Prostate gland (tissue), 2 donors: ENCODE measurements at regions not wholly inside any gene's neighbourhood (a gene's known extent, or its start where the extent isn't known, plus 50 kb on each side); places are given as distances from the start of the nearest gene placed in this dataset.

Experiments used
- DNase-seq: peaks from one replicate; pipeline ENCODE4 v3.0.0-alpha.2; 2019; ENCODE audit warnings: low spot score
- H3K27ac ChIP-seq, 2 donors: fragments of 200-600 bp; sonication (generic); 2 replicates each; pipeline ENCODE4 v1.5.1; 2017 to 2019
- H3K27me3 ChIP-seq: fragments of 200-600 bp; sonication (generic); replicated peaks from 2 replicates; pipeline ENCODE4 v1.5.1; 2019; ENCODE audit not compliant: insufficient read depth
- H3K36me3 ChIP-seq, 2 donors: fragments of 200-600 bp; sonication (generic); 1 replicate in 1 of 2; 2 replicates in 1 of 2; pipeline versions ENCODE4 v1.5.1 to v1.8.1; 2017 to 2019
- H3K4me1 ChIP-seq: fragments of 200-600 bp; sonication (generic); replicated peaks from 2 replicates; pipeline ENCODE4 v1.5.1; 2019
- H3K4me3 ChIP-seq, 2 donors: fragments of 200-600 bp; sonication (generic); 2 replicates each; pipeline ENCODE4 v1.5.1; 2017 to 2019
- H3K9me3 ChIP-seq: fragments of 200-600 bp; sonication (generic); 2 replicates; pipeline ENCODE4 v1.5.1; 2017
- POLR2A ChIP-seq: fragments of 450-650 bp; IDR thresholded peaks from one replicate; pipeline ENCODE4 v1.6.1; 2016; ENCODE audit warnings: antibody characterized with exemption, mild to moderate bottlenecking
- POLR2AphosphoS5 ChIP-seq: sonication (generic); formaldehyde crosslinking; IDR thresholded peaks from one replicate; pipeline ENCODE4 v1.6.1; 2017; ENCODE audit warnings: antibody characterized with exemption
- WGBS: methylation state at CpG from one replicate; pipeline ENCODE4 v1.1.5; 2018; 5-methylcytosine and 5-hydroxymethylcytosine counted together
- intact Hi-C: fragments of 100-400 bp; cut with DNase I; formaldehyde crosslinking; loops from one replicate; pipeline ENCODE4 v1.14.2; 2022
- TF ChIP-seq, protein P1 (sequence below), 4 experiments: fragments of 200-600 bp in 2 of 4; fragments of 450-650 bp in 2 of 4; sonication (generic) in 2 of 4; IDR thresholded peaks; 1 replicate in 3 of 4; 2 replicates in 1 of 4; pipeline ENCODE4 v1.5.1; 2016 to 2019; ENCODE audit warnings: antibody characterized with exemption in 4 of 4, mild to moderate bottlenecking in 2 of 4, moderate library complexity in 2 of 4

DNA sequence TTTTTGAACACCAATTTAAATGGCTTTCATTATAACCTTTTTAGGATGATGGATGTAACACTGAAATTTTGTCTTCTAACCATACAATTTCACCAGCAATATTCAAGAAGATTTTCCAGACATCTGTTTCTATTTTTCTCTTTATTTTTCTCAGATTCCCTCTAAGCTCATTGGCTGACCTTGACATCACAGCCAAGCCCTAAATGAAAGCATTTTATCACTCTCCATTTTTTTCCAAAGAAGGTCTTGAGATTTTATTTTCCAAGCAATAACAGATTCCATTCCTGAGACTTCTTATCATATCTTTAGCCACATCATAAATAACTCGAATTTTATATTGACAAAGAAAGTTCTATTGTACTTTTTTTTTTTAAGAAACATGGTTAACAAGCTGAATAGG lies 392.6 kb upstream of the THBS1 start:
- 44% methylated on average over 1 of the region's 1 CpG for WGBS
- TF ChIP-seq POLR2A (no peak), POLR2AphosphoS5 (no peak)
- TF ChIP-seq, protein P1, sequence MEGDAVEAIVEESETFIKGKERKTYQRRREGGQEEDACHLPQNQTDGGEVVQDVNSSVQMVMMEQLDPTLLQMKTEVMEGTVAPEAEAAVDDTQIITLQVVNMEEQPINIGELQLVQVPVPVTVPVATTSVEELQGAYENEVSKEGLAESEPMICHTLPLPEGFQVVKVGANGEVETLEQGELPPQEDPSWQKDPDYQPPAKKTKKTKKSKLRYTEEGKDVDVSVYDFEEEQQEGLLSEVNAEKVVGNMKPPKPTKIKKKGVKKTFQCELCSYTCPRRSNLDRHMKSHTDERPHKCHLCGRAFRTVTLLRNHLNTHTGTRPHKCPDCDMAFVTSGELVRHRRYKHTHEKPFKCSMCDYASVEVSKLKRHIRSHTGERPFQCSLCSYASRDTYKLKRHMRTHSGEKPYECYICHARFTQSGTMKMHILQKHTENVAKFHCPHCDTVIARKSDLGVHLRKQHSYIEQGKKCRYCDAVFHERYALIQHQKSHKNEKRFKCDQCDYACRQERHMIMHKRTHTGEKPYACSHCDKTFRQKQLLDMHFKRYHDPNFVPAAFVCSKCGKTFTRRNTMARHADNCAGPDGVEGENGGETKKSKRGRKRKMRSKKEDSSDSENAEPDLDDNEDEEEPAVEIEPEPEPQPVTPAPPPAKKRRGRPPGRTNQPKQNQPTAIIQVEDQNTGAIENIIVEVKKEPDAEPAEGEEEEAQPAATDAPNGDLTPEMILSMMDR (IDR thresholded peaks at IDR 0.05) = no peak
- DNase-seq = no peak
- Histone ChIP-seq H3K27ac (no peak overlapping the region), H3K4me3 (no peak overlapping the region), H3K27me3 (no peaks in the 10 kb centered on the region), H3K4me1 (no peaks in the 10 kb centered on the region), H3K9me3 (no peaks in the 10 kb centered on the region), H3K36me3 (no peaks in the 10 kb centered on the region)
- intact Hi-C loops = no loop called here

DNA sequence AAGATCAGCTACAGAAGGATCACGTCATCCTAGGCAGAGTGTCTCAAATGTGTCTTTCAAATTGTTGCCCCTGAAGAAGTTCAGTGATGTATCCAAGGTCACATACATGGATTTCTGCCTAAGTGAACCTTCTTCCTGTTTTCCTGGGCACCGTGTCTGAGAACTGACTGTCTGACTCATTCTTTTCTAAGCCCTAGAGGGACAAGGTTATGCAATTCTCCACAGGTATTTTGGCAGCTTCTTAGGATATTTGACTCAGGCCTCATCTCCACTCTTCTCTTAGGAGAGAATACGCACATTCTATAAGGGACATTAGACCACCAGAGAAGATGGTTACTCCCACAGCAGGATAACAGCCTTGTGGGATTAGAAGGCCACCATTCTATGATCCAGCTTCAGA lies 391.9 kb upstream of the THBS1 start:
- Histone ChIP-seq H3K9me3 (no peaks in the 10 kb centered on the region), H3K27ac (no peak overlapping the region), H3K4me1 (no peaks in the 10 kb centered on the region), H3K27me3 (no peaks in the 10 kb centered on the region), H3K36me3 (no peaks in the 10 kb centered on the region), H3K4me3 (no peak overlapping the region)
- WGBS = 68% methylated on average over 3 of the region's 3 CpGs
- peak; percentile 48 for DNase-seq
- intact Hi-C loops = no loop called here
- TF ChIP-seq, protein P1 (IDR thresholded peaks at IDR 0.05) = no peak
- TF ChIP-seq POLR2AphosphoS5 = peak; percentile 68

DNA sequence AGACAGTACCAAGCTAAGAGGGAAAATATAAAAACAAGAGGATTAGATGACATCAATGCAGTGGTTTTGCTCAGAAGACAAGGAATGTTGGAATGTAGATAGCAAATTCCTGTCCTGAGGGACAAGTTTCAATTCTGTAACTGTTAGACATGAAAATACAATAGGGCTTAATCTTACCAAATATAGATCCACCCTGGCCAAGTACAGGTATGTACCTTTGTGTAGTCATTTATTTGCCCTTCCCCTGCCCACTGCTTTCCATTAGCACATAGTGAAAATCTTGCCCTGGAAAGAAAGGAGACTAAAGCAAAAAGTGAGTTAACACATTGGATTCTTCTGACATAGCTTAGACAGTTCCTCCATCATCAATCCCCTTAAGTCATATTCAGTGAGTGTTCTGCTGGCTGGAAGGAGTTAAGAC lies 389.0 kb upstream of the THBS1 start:
- H3K9me3 ChIP-seq = no peaks in the 10 kb centered on the region
- no peak overlapping the region for H3K4me3 ChIP-seq
- H3K4me1 ChIP-seq = no peaks in the 10 kb centered on the region
- H3K27ac ChIP-seq = no peak overlapping the region
- H3K36me3 ChIP-seq = no peaks in the 10 kb centered on the region
- no peak for DNase-seq
- H3K27me3 ChIP-seq = no peaks in the 10 kb centered on the region
- intact Hi-C loops = no loop called here
- TF ChIP-seq, protein P1 (IDR thresholded peaks at IDR 0.05) = no peak
- TF ChIP-seq POLR2A (no peak), POLR2AphosphoS5 (no peak)

DNA sequence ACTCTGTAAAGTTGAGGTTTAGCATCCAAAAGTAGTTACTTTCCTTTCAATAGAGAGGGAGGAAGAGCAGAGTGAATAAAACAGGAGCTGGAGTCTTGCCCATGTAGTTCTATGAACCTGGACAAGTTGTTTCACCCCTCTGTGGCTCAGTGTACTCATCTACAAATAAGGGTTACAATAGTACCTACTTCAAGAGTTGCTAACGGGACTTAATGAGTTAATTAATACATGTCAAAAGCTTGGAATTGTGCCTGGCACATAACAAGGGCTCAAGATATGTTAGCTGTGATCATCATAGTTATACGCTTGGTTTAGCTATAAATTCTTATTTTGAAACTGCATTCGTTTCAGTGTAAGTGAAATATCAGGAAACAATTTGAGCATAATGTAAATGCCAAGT lies 388.5 kb upstream of the THBS1 start:
- 37% methylated on average over 3 of the region's 3 CpGs for WGBS
- TF ChIP-seq POLR2A = no peak
- TF ChIP-seq POLR2AphosphoS5 = no peak
- TF ChIP-seq, protein P1 (IDR thresholded peaks at IDR 0.05) = no peak

DNA sequence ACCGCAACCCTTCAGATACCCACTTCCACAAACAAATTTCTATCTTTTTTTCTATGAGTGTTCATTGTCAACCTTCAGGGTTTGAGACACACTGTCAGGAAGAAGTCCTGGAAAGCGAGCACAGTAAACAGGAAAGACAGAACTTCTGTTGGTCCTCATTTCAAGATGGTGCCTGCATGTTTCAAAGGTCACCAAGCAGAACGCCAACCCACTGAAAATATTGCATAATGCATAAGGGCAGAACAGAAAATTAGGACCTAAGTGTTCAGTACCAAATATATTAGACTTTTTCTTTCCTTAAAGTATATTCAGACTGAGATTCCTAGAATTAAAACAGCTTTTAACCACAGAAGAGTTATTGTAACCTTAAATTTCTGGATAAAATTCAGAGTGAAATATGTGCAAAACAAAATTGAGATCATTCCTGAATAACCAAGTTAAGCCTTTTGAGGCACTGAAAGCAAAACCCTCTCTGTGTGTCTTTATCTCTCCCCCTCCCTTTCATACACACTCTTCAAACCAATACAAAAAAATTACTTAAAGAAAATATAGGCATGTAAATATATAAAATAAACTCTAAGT lies 387.8 kb upstream of the THBS1 start:
- TF ChIP-seq POLR2A = no peak
- TF ChIP-seq, protein P1 (IDR thresholded peaks at IDR 0.05) = no peak
- TF ChIP-seq POLR2AphosphoS5 = no peak
- no peak overlapping the region for H3K27ac ChIP-seq
- H3K4me3 ChIP-seq = no peak overlapping the region
- no peaks in the 10 kb centered on the region for H3K4me1 ChIP-seq
- intact Hi-C loops = no loop called here
- no peak for DNase-seq
- no peaks in the 10 kb centered on the region for H3K36me3 ChIP-seq
- 93% methylated on average over 3 of the region's 3 CpGs for WGBS
- no peaks in the 10 kb centered on the region for H3K9me3 ChIP-seq
- H3K27me3 ChIP-seq = no peaks in the 10 kb centered on the region

More for the DNA sequence above, 388.5 kb upstream of the THBS1 start:
- no peaks in the 10 kb centered on the region for H3K36me3 ChIP-seq
- H3K27me3 ChIP-seq = no peaks in the 10 kb centered on the region
- no peak overlapping the region for H3K4me3 ChIP-seq
- intact Hi-C loops = no loop called here
- no peak overlapping the region for H3K27ac ChIP-seq
- no peaks in the 10 kb centered on the region for H3K4me1 ChIP-seq
- no peaks in the 10 kb centered on the region for H3K9me3 ChIP-seq
- no peak for DNase-seq
